Right lobe of liver (tissue), 6 donors: ENCODE measurements at regions not wholly inside any gene's neighbourhood (a gene's known extent, or its start where the extent isn't known, plus 50 kb on each side); places are given as distances from the start of the nearest gene placed in this dataset.

Experiments
- ATAC-seq, 4 donors: fragments of 200-7000 bp; cut with Tn5 transposase; one replicate each; pipeline ENCODE4 v1.9.1; 2020; ENCODE audit warnings: mild to moderate bottlenecking in 4 of 4, moderate library complexity in 4 of 4
- DNase-seq, 3 donors: peaks; one replicate each; pipeline ENCODE4 v3.0.0-alpha.2; 2020
- H3K27ac ChIP-seq, 3 donors: fragments of 200-600 bp; one replicate each; pipeline ENCODE4 v1.8.0; 2022
- H3K27me3 ChIP-seq, 2 donors: fragments of 200-600 bp; one replicate each; pipeline ENCODE4 v1.8.0; 2022
- H3K36me3 ChIP-seq, 4 donors: fragments of 200-600 bp; sonication (generic) in 1 of 4; one replicate each; pipeline versions ENCODE4 v1.5.1 to v1.8.0; 2017 to 2022; ENCODE audit warnings: control low read depth in 1 of 4
- H3K4me1 ChIP-seq, 4 donors: fragments of 200-600 bp; sonication (generic) in 1 of 4; one replicate each; pipeline versions ENCODE4 v1.5.1 to v1.8.0; 2017 to 2022; ENCODE audit warnings: control low read depth in 1 of 4
- H3K4me3 ChIP-seq, 3 donors: fragments of 200-600 bp; one replicate each; pipeline ENCODE4 v1.8.0; 2022
- H3K9me3 ChIP-seq, 4 donors: fragments of 200-600 bp; sonication (generic) in 1 of 4; one replicate each; pipeline versions ENCODE4 v1.5.1 to v1.8.0; 2017 to 2022; ENCODE audit warnings: control low read depth in 1 of 4
- POLR2A ChIP-seq: fragments of 450-650 bp; IDR thresholded peaks from one replicate; pipeline ENCODE4 v1.6.1; 2017; ENCODE audit warnings: antibody characterized with exemption, mild to moderate bottlenecking
- WGBS: methylation state at CpG from one replicate; pipeline ENCODE4 v1.1.6; 2018; ENCODE audit warnings: low coverage, low lambda C conversion rate; ENCODE audit not compliant: insufficient coverage; ENCODE audit errors: missing lambda C conversion rate; 5-methylcytosine and 5-hydroxymethylcytosine counted together
- intact Hi-C, 2 donors: fragments of 100-400 bp; cut with DNase I; formaldehyde crosslinking; loops; one replicate each; pipeline versions ENCODE4 v1.11.2 to v1.14.1; 2022
- TF ChIP-seq, protein P1 (sequence below), 4 donors: fragments of 200-600 bp in 3 of 4; fragments of 450-650 bp in 1 of 4; IDR thresholded peaks; one replicate each; pipeline versions ENCODE4 v1.5.1 to v1.8.0; 2016 to 2022; ENCODE audit warnings: antibody characterized with exemption in 4 of 4, mild to moderate bottlenecking in 2 of 4
- donor health status: DM: no; HTN: yes; CAD: no.
- donor health status: DM: no; HTN: no; CAD: no.
- donor health status: DM: no; HTN: no; CAD: no.
- donor health status: DM: no; HTN: yes; CAD: no.
- donor health status: DM: no; HTN: yes; CAD: no.

GRCh38 chr22:48210812-48211211 lies 1448.4 kb downstream of the TBC1D22A start:
- WGBS: 39% methylated on average over 3 of the region's 7 CpGs
- Histone ChIP-seq H3K36me3 (no peaks in the 10 kb centered on the region), H3K9me3 (no peaks in the 10 kb centered on the region), H3K4me1 (no peaks in the 10 kb centered on the region), H3K27ac (no peak overlapping the region), H3K4me3 (no peak overlapping the region), H3K27me3 (no peaks in the 10 kb centered on the region)
- ATAC-seq (no peak), DNase-seq (no peak)
- TF ChIP-seq, protein P1, sequence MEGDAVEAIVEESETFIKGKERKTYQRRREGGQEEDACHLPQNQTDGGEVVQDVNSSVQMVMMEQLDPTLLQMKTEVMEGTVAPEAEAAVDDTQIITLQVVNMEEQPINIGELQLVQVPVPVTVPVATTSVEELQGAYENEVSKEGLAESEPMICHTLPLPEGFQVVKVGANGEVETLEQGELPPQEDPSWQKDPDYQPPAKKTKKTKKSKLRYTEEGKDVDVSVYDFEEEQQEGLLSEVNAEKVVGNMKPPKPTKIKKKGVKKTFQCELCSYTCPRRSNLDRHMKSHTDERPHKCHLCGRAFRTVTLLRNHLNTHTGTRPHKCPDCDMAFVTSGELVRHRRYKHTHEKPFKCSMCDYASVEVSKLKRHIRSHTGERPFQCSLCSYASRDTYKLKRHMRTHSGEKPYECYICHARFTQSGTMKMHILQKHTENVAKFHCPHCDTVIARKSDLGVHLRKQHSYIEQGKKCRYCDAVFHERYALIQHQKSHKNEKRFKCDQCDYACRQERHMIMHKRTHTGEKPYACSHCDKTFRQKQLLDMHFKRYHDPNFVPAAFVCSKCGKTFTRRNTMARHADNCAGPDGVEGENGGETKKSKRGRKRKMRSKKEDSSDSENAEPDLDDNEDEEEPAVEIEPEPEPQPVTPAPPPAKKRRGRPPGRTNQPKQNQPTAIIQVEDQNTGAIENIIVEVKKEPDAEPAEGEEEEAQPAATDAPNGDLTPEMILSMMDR (IDR thresholded peaks at IDR 0.05): no peak
- intact Hi-C loops: no loop called here

GRCh38 chr22:48210198-48210580 lies 1447.7 kb downstream of the TBC1D22A start:
- Histone ChIP-seq H3K9me3 (no peaks in the 10 kb centered on the region), H3K27me3 (no peaks in the 10 kb centered on the region), H3K27ac (no peak overlapping the region), H3K4me1 (no peaks in the 10 kb centered on the region), H3K4me3 (no peak overlapping the region), H3K36me3 (no peaks in the 10 kb centered on the region)
- no peak for DNase-seq
- WGBS: 39% methylated on average over 8 of the region's 10 CpGs
- intact Hi-C loops: no loop called here
- TF ChIP-seq, protein P1 (IDR thresholded peaks at IDR 0.05): no peak
- no peak for TF ChIP-seq POLR2A
- no peak for ATAC-seq

DNA sequence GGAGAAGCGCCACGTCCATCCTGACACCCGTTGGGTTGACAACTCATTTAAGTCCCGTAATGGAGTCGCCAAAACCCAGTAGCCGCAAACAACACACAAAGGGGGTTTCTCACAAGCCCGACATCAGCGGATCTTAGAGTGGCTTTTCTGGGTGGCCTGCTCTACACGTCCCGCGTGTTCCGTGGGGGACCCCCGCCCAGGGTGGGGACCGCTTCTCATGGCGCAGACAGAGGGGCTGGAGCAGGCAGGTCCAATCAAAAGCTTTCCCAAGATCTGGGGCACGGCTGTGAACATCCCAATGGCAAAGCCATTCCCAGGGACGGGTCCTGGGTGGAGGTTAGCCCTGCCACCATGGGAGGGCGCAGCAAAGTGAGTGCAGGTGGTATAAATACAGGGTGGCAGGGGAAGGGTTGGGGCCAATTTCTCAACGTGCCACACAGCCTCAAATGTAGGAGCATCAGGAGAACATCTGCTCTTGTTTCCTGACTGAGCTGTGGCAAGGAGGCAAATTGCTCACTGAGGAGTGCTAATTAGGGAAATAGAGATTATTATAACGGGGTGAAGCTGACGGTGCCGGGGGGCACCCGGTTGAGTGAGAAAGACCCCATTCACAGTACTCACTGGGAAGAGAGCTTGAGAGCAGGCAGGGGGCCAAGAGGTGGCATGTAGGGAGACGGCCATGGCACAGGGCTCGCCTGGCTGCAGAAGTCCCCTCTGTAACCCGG lies 1447.2 kb downstream of the TBC1D22A start:
- no peaks in the 10 kb centered on the region for H3K27me3 ChIP-seq
- intact Hi-C loops: no loop called here
- H3K4me3 ChIP-seq: no peak overlapping the region
- no peaks in the 10 kb centered on the region for H3K4me1 ChIP-seq
- WGBS: 45% methylated on average over 14 of the region's 26 CpGs
- TF ChIP-seq POLR2A: no peak
- TF ChIP-seq, protein P1 (IDR thresholded peaks at IDR 0.05): no peak
- ATAC-seq (no peak), DNase-seq (no peak)
- H3K9me3 ChIP-seq: no peaks in the 10 kb centered on the region
- H3K36me3 ChIP-seq: no peaks in the 10 kb centered on the region
- H3K27ac ChIP-seq: no peak overlapping the region

- H3K9me3 ChIP-seq: no peaks in the 10 kb centered on the region
- intact Hi-C loops: no loop called here
- DNase-seq: no peak
- no peak overlapping the region for H3K4me3 ChIP-seq
- 72% methylated on average over 8 of the region's 19 CpGs for WGBS
- no peak for ATAC-seq
- TF ChIP-seq, protein P1 (IDR thresholded peaks at IDR 0.05): no peak
- no peak for TF ChIP-seq POLR2A
- no peaks in the 10 kb centered on the region for H3K27me3 ChIP-seq
- H3K27ac ChIP-seq: no peak overlapping the region
- no peaks in the 10 kb centered on the region for H3K4me1 ChIP-seq
- no peaks in the 10 kb centered on the region for H3K36me3 ChIP-seq
Measured at GRCh38 chr22:48208894-48209293, 1446.4 kb downstream of the TBC1D22A start.
